ENCODE measurements at regions not wholly inside any gene's neighbourhood (a gene's known extent, or its start where the extent isn't known, plus 50 kb on each side); places are given as distances from the start of the nearest gene placed in this dataset.
A peak's percentile ranks its signal among the peaks of the same experiment; 100 is the strongest.

DNA sequence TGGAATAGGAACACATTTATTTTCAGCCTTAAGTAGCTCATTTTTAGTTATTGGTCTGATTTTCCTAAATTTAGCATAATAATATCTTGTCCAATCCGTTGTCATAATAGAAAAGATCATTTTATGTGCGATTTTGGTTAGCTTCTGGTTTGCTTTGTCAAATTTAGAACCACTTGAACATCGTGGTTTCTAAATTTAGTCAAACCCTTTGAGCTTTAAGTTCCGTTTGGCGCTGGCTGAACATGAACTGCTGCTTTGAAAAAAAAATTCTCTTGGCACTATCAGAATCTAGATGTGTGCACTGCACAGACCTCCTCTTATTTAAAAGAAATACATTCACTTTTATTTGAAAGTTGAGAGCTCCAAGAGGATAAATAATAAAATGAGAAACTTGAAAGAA is 370.6 kb downstream of the PTPRC start (continued):
- TF ChIP-seq EP300 (IDR thresholded peaks at IDR 0.05; ENCODE audit: borderline replicate concordance in 1 of 2, control insufficient read depth in 1 of 2, low read depth in 2 of 2, low read length in 2 of 2), result peak; percentile 34 to 41; a peak in 1 of 4 replicates

- Histone ChIP-seq H3K27me3 (replicated peaks in 1 of 2; ENCODE audit: control insufficient read depth in 2 of 2, insufficient read depth in 2 of 2, low read length in 1 of 2) (no peaks in the 10 kb centered on the region), H2AFZ (ENCODE audit: control insufficient read depth, low read depth, low read length) (0 out of 2 replicates have a peak overlapping the region, but pooled peaks have one; percentile 17), H3K9me3 (replicated peaks; ENCODE audit: control insufficient read depth, insufficient read depth, low read length) (no peaks in the 10 kb centered on the region; the same call in 2 of the 3 replicates), H3K79me2 (ENCODE audit: control insufficient read depth, insufficient read depth, low read length) (no peaks in the 10 kb centered on the region), H3K27ac (ENCODE audit: control insufficient read depth, insufficient read depth) (no peak overlapping the region), H4K20me1 (ENCODE audit: control insufficient read depth, insufficient read depth) (no peaks in the 10 kb centered on the region), H3K4me2 (ENCODE audit: control insufficient read depth, insufficient read depth) (no peak overlapping the region), H3K4me3 (no peak overlapping the region), H3K36me3 (ENCODE audit: control insufficient read depth in 2 of 2, insufficient read depth in 2 of 2, low read length in 1 of 2) (no peaks in the 10 kb centered on the region), H3K9ac (ENCODE audit: control insufficient read depth, insufficient read depth, low read length) (no peak overlapping the region), H3K4me1 (ENCODE audit: control insufficient read depth, insufficient read depth, low read length) (peaks cover 11% of the 10 kb centered on the region)
- in situ Hi-C loops (cut with MboI), result no loop called here
- BruUV-seq (replicated peaks), result no TSS peak
- no peak for DNase-seq (ENCODE audit: low read depth, low spot score)
- ATAC-seq, result no peak
- ChIA-PET POLR2A (interaction anchor here (0.7 to 2.1 kb wide), 2 partner anchors 68 to 73 kb away, joined by 3 to 5 read pairs; no protein-coding TSS in a partner anchor), CTCF (interaction anchor here (0.8 to 1.7 kb wide), 3 partner anchors 10 to 233 kb away, joined by 3 to 4 read pairs (median 4); no protein-coding TSS in a partner anchor), RAD21 (ENCODE audit: unreplicated experiment) (interaction anchor here (1.7 to 1.8 kb wide), 3 partner anchors 74 to 142 kb away, joined by 5 to 20 read pairs (median 8); no protein-coding TSS in a partner anchor), SMC1A (ENCODE audit: uncharacterized antibody, unreplicated experiment) (interaction anchor here (0.6 to 2.6 kb wide), 4 partner anchors 25 to 407 kb away, joined by 3 to 10 read pairs (median 8); no protein-coding TSS in a partner anchor)
- TF ChIP-seq REST (IDR thresholded peaks at IDR 0.05; ENCODE audit: low read depth, low read length) (no peak), ATF3 (IDR thresholded peaks at IDR 0.05; ENCODE audit: borderline replicate concordance, extremely low read depth, low read depth, low read length) (no peak), ESRRA (IDR thresholded peaks at IDR 0.05; ENCODE audit: low read length) (no peak), PAX8 (IDR thresholded peaks at IDR 0.05) (no peak), ZNF622 (IDR thresholded peaks at IDR 0.05) (no peak), ELK1 (IDR thresholded peaks at IDR 0.05; ENCODE audit: low read depth, low read length) (no peak), YY1 (IDR thresholded peaks at IDR 0.05; ENCODE audit: low read depth, low read length) (no peak)
- intact Hi-C loops (cut with micrococcal nuclease; ENCODE audit: unreplicated experiment), result no loop called here
- no peak for FAIRE-seq
- WGBS (ENCODE audit: insufficient coverage, insufficient replicate concordance, low lambda C conversion rate, missing lambda C conversion rate), result 93% methylated on average over 4 of the region's 4 CpGs
Observed at GRCh38 chr1:199010492-199010891, 371.7 kb downstream of the PTPRC start.
